PC-9 (cell line): ENCODE measurements at regions not wholly inside any gene's neighbourhood (a gene's known extent, or its start where the extent isn't known, plus 50 kb on each side); places are given as distances from the start of the nearest gene placed in this dataset.

Experiments used
- EZH2 ChIP-seq: fragments of 200-600 bp; sonication (generic); IDR thresholded peaks from 2 replicates; pipeline ENCODE4 v1.8.0; 2017; ENCODE audit warnings: antibody characterized with exemption, low read depth
- TF ChIP-seq, protein P1 (sequence below): fragments of 200-600 bp; sonication (generic); conservative IDR thresholded peaks from 2 replicates; pipeline ENCODE4 v1.6.1; 2017; ENCODE audit warnings: mixed run types, antibody characterized with exemption, mild to moderate bottlenecking, moderate library complexity

DNA sequence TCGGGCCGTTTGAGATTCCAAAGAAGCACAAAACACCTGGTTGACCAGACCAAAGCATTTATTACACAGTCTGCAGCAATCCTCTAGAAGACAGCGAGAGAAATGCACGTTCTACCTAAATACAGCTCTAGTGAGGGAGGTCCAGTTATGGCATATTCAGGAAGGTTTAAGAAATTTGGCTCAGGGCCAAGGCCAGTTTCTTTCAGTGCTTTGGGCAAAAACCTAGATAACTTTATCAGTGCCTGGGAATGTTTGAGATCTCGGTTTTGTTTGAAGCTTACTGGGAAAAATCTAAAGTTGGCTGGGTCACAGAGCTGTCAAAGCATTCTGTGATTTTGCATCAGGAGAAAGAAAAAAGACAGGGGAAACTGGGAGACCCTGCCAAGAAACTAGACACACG, 514.0 kb upstream of the TMPRSS15 start:
- TF ChIP-seq, protein P1, sequence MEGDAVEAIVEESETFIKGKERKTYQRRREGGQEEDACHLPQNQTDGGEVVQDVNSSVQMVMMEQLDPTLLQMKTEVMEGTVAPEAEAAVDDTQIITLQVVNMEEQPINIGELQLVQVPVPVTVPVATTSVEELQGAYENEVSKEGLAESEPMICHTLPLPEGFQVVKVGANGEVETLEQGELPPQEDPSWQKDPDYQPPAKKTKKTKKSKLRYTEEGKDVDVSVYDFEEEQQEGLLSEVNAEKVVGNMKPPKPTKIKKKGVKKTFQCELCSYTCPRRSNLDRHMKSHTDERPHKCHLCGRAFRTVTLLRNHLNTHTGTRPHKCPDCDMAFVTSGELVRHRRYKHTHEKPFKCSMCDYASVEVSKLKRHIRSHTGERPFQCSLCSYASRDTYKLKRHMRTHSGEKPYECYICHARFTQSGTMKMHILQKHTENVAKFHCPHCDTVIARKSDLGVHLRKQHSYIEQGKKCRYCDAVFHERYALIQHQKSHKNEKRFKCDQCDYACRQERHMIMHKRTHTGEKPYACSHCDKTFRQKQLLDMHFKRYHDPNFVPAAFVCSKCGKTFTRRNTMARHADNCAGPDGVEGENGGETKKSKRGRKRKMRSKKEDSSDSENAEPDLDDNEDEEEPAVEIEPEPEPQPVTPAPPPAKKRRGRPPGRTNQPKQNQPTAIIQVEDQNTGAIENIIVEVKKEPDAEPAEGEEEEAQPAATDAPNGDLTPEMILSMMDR, result no peak
- TF ChIP-seq EZH2, result no peak
